WI38 (cell line): ENCODE measurements at regions not wholly inside any gene's neighbourhood (a gene's known extent, or its start where the extent isn't known, plus 50 kb on each side); places are given as distances from the start of the nearest gene placed in this dataset.

ENCODE experiments used
- H3K4me3 ChIP-seq: 2 replicates; pipeline ENCODE4 v1.5.1; 2011; ENCODE audit warnings: low read depth, mild to moderate bottlenecking, control low read depth, low read length
- TF ChIP-seq, protein P1 (sequence below): IDR thresholded peaks from 2 replicates; pipeline ENCODE4 v1.5.1; 2012; ENCODE audit warnings: low read depth, mild to moderate bottlenecking, control low read depth, low read length

DNA sequence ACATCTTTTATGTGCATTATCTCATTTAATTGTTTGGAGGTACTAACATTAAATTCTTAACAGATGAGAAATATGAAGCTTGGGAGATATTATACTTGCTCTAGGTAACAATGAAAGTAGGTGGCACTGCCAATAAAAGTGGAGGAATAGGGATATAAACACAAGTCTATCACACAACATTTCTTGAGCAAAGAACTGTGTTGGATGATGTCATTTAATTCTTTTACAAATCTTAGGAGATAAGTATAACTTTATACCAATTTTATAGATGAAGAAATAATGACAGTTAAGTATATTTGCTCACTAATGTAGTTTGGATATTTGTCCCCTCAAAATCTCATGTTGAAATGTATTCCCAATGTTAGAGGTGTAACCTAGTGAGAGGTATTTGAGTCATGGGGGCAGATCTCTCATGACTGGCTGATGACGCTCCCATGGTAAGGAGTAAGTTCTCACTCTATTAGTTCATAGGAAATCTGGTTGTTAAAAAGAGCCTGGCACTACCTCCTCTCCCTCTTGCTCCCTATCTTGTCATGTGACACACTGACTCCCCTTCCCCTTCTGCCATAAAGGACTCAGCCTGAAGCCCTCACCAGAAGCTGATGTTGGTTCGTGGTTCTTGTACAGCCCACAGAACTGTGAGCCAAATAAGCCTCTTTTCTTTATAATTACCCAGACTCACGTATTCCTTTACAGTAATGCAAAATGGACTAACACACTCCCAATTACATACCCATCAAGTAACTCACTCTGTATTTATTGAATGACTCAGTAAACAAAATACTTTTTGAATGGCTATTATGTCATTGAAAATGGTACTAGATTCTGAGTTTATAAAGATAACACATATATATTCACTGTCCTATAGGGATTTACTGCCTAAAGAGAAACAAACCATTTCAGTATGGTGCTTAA is 146.8 kb upstream of the KITLG start:
- no peak overlapping the region for H3K4me3 ChIP-seq
- TF ChIP-seq, protein P1, sequence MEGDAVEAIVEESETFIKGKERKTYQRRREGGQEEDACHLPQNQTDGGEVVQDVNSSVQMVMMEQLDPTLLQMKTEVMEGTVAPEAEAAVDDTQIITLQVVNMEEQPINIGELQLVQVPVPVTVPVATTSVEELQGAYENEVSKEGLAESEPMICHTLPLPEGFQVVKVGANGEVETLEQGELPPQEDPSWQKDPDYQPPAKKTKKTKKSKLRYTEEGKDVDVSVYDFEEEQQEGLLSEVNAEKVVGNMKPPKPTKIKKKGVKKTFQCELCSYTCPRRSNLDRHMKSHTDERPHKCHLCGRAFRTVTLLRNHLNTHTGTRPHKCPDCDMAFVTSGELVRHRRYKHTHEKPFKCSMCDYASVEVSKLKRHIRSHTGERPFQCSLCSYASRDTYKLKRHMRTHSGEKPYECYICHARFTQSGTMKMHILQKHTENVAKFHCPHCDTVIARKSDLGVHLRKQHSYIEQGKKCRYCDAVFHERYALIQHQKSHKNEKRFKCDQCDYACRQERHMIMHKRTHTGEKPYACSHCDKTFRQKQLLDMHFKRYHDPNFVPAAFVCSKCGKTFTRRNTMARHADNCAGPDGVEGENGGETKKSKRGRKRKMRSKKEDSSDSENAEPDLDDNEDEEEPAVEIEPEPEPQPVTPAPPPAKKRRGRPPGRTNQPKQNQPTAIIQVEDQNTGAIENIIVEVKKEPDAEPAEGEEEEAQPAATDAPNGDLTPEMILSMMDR, result no peak

GRCh38 chr12:88725592-88726143 is 145.4 kb upstream of the KITLG start:
- TF ChIP-seq, protein P1, result no peak
- H3K4me3 ChIP-seq, result no peak overlapping the region

- TF ChIP-seq, protein P1, result no peak
- H3K4me3 ChIP-seq, result no peak overlapping the region
Observed at GRCh38 chr12:88723219-88723618, 142.9 kb upstream of the KITLG start.

DNA sequence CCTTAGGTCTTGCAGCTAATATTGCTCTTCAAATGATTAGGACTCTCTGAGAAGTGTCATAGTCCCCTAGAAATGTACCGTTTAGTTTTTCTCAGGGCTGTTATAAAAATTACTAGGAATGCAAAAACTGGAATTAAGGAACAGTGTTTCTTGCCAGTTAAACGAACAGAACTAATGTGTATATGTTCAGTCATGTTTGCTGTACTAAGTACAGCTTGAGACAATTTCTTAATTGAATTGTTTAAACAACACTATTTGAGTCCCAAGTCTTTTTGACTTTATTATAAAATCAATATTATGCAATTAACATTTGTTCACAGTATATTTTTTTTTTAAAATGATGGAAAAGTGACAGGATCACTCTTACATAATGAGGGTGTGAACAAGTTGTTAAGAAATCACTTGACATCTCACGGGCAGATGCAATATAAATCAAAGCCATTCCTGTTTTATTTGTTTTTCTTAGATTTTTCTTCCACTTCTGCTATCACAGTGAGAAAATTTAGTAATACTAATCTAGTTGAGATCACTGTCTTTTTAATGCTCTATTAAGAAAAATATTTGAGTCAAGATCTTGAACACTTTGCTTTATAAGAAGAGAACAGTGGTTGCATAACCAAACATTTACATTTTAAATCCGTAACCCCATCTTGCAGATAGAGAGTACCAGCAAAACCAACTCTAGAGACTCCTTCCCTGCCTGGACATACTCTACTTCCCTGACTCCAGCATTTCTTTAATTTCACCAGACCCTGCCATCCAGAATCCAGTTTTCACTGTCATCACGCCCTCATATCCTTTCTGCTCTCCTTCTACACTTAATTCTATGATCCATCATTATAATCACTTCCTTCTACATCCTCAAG is 140.7 kb upstream of the KITLG start:
- TF ChIP-seq, protein P1, result no peak
- H3K4me3 ChIP-seq, result no peak overlapping the region

- TF ChIP-seq, protein P1, result no peak
- H3K4me3 ChIP-seq, result no peak overlapping the region
Observed at GRCh38 chr12:88720231-88720630, 140.0 kb upstream of the KITLG start.

DNA sequence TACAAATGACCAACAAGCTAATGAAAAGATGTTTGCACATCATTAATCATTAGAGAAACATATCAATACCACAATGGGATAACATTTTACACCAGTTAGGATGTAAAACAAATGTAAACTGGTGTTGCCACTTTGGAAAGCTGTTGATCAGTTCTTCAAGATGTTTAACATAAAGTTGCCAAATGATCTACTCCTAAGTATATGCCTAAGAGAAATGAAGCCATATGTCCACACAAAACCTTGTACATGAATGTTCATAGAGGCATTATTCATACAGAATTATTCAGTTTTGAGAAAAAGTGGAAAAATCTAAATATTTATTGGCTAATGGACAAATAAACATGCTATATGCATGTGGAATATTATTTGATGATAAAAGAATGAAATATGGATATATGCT is 136.9 kb upstream of the KITLG start:
- TF ChIP-seq, protein P1, result no peak
- no peak overlapping the region for H3K4me3 ChIP-seq
